Vagina (tissue), 2 donors: ENCODE measurements at regions not wholly inside any gene's neighbourhood (a gene's known extent, or its start where the extent isn't known, plus 50 kb on each side); places are given as distances from the start of the nearest gene placed in this dataset.

Source experiments
- DNase-seq, 2 donors: peaks; one replicate each; pipeline ENCODE4 v3.0.0-alpha.2; 2017; ENCODE audit errors: extremely low spot score in 2 of 2
- H3K27ac ChIP-seq: fragments of 200-600 bp; sonication (generic); one replicate; pipeline ENCODE4 v1.5.1; 2019
- H3K27me3 ChIP-seq: fragments of 200-600 bp; sonication (generic); one replicate; pipeline ENCODE4 v1.5.1; 2019
- H3K36me3 ChIP-seq, 2 donors: fragments of 200-600 bp; sonication (generic); one replicate each; pipeline ENCODE4 v1.5.1; 2017 to 2019
- H3K4me1 ChIP-seq: fragments of 200-600 bp; sonication (generic); one replicate; pipeline ENCODE4 v1.5.1; 2019
- H3K4me3 ChIP-seq, 2 donors: fragments of 200-600 bp; sonication (generic); 1 replicate in 1 of 2; 2 replicates in 1 of 2; pipeline ENCODE4 v1.5.1; 2016 to 2019
- H3K9me3 ChIP-seq: fragments of 200-600 bp; sonication (generic); one replicate; pipeline ENCODE4 v1.5.1; 2019
- CTCF ChIP-seq, 3 experiments: fragments of 450-650 bp in 2 of 3; fragments of 200-600 bp in 1 of 3; sonication (generic) in 1 of 3; IDR thresholded peaks; one replicate each; pipeline ENCODE4 v1.5.1; 2017 to 2019; ENCODE audit warnings: antibody characterized with exemption in 3 of 3, mild to moderate bottlenecking in 2 of 3, moderate library complexity in 2 of 3
- POLR2A ChIP-seq, 2 donors: fragments of 450-650 bp; IDR thresholded peaks; one replicate each; pipeline ENCODE4 v1.6.1; 2017; ENCODE audit warnings: antibody characterized with exemption in 2 of 2, mild to moderate bottlenecking in 2 of 2, moderate library complexity in 2 of 2
- POLR2AphosphoS5 ChIP-seq, 2 donors: sonication (generic); formaldehyde crosslinking; IDR thresholded peaks; one replicate each; pipeline ENCODE4 v1.9.0; 2017; ENCODE audit warnings: antibody characterized with exemption in 2 of 2, mild to moderate bottlenecking in 2 of 2, low read depth in 1 of 2; ENCODE audit not compliant: insufficient read depth in 1 of 2
- intact Hi-C: fragments of 100-400 bp; cut with DNase I; formaldehyde crosslinking; loops from one replicate; pipeline ENCODE4 v1.15.1; 2023

DNA sequence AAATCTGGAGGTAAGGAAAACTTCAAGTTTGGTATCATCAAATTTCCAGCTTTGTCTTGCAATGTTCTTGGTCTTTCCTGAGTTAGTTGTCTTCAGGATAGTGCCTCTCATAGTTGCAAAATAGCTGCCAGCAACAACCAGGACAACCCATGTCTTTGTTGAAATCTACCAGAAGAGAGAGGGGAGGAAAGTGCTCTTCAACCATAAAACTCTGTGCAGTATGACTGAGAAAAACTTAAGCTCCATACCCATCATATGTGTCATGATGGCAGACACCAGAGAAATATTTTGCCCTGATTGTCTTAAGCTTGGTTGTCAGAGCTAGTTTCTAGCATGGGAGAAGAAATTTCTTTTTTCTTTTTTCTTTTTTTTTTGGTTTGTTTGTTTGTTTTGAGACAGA, 103.3 kb downstream of the SPRY2 start:
- no peak for DNase-seq
- Histone ChIP-seq H3K27ac (no peak overlapping the region), H3K36me3 (no peaks in the 10 kb centered on the region), H3K27me3 (no peaks in the 10 kb centered on the region), H3K4me3 (no peak overlapping the region), H3K9me3 (no peaks in the 10 kb centered on the region), H3K4me1 (peaks cover 8% of the 10 kb centered on the region)
- intact Hi-C loops = no loop called here
- TF ChIP-seq POLR2A (IDR thresholded peaks at IDR 0.05) (no peak), CTCF (IDR thresholded peaks at IDR 0.05) (no peak), POLR2AphosphoS5 (IDR thresholded peaks at IDR 0.05; ENCODE audit: insufficient read depth in 1 of 2, low read depth in 1 of 2) (no peak)

DNA sequence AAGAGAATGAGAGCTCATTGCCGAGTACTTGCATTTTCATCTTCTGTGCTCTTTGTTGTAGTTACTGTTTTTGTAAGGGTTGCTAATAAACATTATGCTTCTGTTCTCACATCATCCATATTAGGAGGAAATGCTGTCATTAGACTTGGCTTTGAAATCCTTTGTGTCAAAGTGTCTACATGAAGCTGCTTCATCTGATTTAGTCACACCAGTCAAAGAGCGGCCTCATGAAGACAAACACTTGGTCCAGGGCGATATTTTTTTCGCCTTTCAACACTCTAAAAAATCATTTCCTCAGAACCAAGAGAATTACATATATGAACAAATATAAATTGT, 105.0 kb downstream of the SPRY2 start:
- Histone ChIP-seq H3K9me3 (no peaks in the 10 kb centered on the region), H3K27me3 (no peaks in the 10 kb centered on the region), H3K27ac (no peak overlapping the region), H3K4me3 (no peak overlapping the region), H3K4me1 (peaks cover 8% of the 10 kb centered on the region), H3K36me3 (no peaks in the 10 kb centered on the region)
- DNase-seq = no peak
- intact Hi-C loops = no loop called here
- TF ChIP-seq CTCF (IDR thresholded peaks at IDR 0.05) = no peak
- no peak for TF ChIP-seq POLR2A (IDR thresholded peaks at IDR 0.05)
- TF ChIP-seq POLR2AphosphoS5 (IDR thresholded peaks at IDR 0.05; ENCODE audit: insufficient read depth in 1 of 2, low read depth in 1 of 2) = no peak

DNA sequence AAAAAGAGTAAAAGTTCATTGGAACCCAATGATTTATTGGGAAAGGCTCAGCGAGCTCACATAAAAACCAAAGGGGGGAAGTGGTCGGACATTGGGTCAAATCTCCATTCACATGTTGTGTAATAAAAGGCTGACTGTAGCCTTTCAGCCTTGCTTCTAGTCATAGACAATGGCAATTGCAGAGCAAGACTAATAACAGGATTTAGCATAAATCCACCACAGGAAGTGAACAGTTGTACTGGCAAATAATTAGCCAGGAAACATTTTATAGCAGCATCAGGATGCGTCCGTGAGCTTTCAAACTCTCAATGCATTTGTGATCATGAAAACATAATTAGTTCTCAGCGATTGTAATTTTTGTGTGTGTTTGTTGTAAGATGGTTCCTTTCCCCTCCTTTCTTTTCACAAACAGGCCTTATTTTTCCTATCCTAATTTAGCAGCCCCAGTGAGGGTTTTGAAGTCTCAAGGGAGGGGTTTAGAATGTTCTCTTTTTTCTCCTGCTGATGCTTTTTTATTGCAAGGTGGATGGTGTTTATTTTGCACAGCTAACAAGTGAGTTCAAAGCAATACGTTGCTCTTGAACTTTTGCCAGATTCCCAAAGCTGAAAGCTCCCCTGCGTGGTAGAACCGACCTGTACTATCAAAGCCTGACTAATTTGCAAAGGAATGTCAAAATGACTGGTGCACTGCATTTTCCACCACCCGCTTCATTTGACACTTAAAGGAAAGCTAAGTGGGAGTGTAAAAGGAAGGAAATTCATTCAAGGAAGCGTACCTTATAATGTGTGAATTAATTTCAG, 105.6 kb downstream of the SPRY2 start:
- no peak overlapping the region for H3K27ac ChIP-seq
- no peaks in the 10 kb centered on the region for H3K36me3 ChIP-seq
- DNase-seq = no peak
- intact Hi-C loops = no loop called here
- H3K4me1 ChIP-seq = peaks cover 8% of the 10 kb centered on the region
- TF ChIP-seq POLR2AphosphoS5 (IDR thresholded peaks at IDR 0.05; ENCODE audit: insufficient read depth in 1 of 2, low read depth in 1 of 2) (no peak), CTCF (IDR thresholded peaks at IDR 0.05) (no peak), POLR2A (IDR thresholded peaks at IDR 0.05) (no peak)
- no peak overlapping the region for H3K4me3 ChIP-seq
- H3K27me3 ChIP-seq = no peaks in the 10 kb centered on the region
- H3K9me3 ChIP-seq = no peaks in the 10 kb centered on the region

DNA sequence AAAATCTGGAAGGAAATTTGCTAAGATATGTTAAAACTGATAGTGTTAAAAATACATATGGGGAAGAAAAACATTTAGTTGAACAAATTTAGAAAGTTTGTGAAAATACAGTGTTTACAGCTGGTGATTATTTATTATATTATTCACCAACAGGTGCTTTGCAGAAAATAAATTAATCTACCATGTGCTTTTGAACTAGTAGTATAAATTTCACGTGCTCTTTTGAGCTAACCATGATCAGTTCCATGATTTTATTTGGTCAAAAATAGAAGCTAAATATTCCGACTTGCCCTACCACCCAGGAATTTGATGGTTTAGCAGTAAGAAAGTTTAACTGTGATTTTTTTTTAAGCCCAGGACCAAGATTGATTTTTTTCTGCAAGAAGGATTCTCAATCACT, 113.3 kb downstream of the SPRY2 start:
- no peaks in the 10 kb centered on the region for H3K9me3 ChIP-seq
- no peaks in the 10 kb centered on the region for H3K4me1 ChIP-seq
- intact Hi-C loops = no loop called here
- no peak overlapping the region for H3K27ac ChIP-seq
- no peak for TF ChIP-seq POLR2AphosphoS5 (IDR thresholded peaks at IDR 0.05; ENCODE audit: insufficient read depth in 1 of 2, low read depth in 1 of 2)
- no peak for TF ChIP-seq CTCF (IDR thresholded peaks at IDR 0.05)
- no peak for TF ChIP-seq POLR2A (IDR thresholded peaks at IDR 0.05)
- H3K4me3 ChIP-seq = no peak overlapping the region
- no peaks in the 10 kb centered on the region for H3K36me3 ChIP-seq
- no peaks in the 10 kb centered on the region for H3K27me3 ChIP-seq
- DNase-seq = no peak

GRCh38 chr13:80226645-80227044, 114.3 kb downstream of the SPRY2 start:
- Histone ChIP-seq H3K9me3 (no peaks in the 10 kb centered on the region), H3K4me1 (no peaks in the 10 kb centered on the region), H3K4me3 (no peak overlapping the region), H3K27ac (no peak overlapping the region), H3K36me3 (no peaks in the 10 kb centered on the region), H3K27me3 (no peaks in the 10 kb centered on the region)
- no peak for DNase-seq
- no peak for TF ChIP-seq POLR2AphosphoS5 (IDR thresholded peaks at IDR 0.05; ENCODE audit: insufficient read depth in 1 of 2, low read depth in 1 of 2)
- TF ChIP-seq POLR2A (IDR thresholded peaks at IDR 0.05) = no peak
- TF ChIP-seq CTCF (IDR thresholded peaks at IDR 0.05) = no peak
- intact Hi-C loops = no loop called here
